PC-3 (cell line): ENCODE measurements at regions not wholly inside any gene's neighbourhood (a gene's known extent, or its start where the extent isn't known, plus 50 kb on each side); places are given as distances from the start of the nearest gene placed in this dataset.

Experiments
- EZH2 ChIP-seq: fragments of 300-600 bp; sonication (generic); IDR thresholded peaks from one replicate; pipeline ENCODE4 v1.6.1; 2017; ENCODE audit warnings: antibody characterized with exemption, mild to moderate bottlenecking, low read length; ENCODE audit not compliant: unreplicated experiment
- EZH2phosphoT487 ChIP-seq: fragments of 300-600 bp; sonication (generic); IDR thresholded peaks from 2 replicates; pipeline ENCODE4 v1.6.1; 2018; ENCODE audit warnings: mild to moderate bottlenecking, antibody characterized with exemption, low read length, borderline replicate concordance
- TF ChIP-seq, protein P1 (sequence below): fragments of 300-600 bp; sonication (generic); conservative IDR thresholded peaks from 2 replicates; pipeline ENCODE4 v1.5.1; 2017; ENCODE audit warnings: antibody characterized with exemption, low read depth, mild to moderate bottlenecking, low read length

DNA sequence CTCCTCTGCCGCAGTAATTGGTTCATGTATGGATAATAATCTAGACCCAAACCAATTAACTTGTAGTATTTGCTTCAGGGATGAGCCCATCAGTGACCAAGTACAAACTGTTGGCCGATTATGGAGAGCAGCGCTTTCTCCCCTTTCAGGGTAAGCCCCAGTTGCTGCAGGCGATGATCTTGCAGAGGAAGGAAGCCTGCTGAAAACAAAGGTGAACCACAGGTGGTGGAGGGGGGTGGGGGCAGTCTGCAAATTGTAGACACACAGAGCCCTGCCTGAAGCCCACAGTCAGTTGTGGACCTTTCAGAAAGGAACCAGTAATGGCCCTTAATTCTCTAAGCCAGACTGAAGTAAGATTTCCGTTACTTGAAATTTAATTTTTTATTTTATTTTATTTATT, 167.9 kb upstream of the JARID2 start:
- TF ChIP-seq, protein P1, sequence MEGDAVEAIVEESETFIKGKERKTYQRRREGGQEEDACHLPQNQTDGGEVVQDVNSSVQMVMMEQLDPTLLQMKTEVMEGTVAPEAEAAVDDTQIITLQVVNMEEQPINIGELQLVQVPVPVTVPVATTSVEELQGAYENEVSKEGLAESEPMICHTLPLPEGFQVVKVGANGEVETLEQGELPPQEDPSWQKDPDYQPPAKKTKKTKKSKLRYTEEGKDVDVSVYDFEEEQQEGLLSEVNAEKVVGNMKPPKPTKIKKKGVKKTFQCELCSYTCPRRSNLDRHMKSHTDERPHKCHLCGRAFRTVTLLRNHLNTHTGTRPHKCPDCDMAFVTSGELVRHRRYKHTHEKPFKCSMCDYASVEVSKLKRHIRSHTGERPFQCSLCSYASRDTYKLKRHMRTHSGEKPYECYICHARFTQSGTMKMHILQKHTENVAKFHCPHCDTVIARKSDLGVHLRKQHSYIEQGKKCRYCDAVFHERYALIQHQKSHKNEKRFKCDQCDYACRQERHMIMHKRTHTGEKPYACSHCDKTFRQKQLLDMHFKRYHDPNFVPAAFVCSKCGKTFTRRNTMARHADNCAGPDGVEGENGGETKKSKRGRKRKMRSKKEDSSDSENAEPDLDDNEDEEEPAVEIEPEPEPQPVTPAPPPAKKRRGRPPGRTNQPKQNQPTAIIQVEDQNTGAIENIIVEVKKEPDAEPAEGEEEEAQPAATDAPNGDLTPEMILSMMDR, result no peak
- TF ChIP-seq EZH2 (no peak), EZH2phosphoT487 (no peak)
